ENCODE measurements at regions not wholly inside any gene's neighbourhood (a gene's known extent, or its start where the extent isn't known, plus 50 kb on each side); places are given as distances from the start of the nearest gene placed in this dataset.
"Not testable (repeated sequence)": the region's sequence is repeated elsewhere in the genome, so short reads cannot be mapped to it uniquely, and the experiment has no call there.

DNA sequence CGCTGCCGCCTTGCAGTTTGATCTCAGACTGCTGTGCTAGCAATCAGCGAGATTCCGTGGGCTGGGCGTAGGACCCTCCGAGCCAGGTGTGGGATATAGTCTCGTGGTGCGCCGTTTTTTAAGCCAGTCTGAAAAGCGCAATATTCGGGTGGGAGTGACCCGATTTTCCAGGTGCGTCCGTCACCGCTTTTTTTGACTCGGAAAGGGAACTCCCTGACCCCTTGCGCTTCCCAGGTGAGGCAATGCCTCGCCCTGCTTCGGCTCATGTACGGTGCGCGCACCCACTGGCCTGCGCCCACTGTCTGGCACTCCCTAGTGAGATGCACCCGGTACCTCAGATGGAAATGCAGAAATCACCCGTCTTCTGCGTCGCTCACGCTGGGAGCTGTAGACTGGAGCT, 512.1 kb upstream of the GRID2 start:
- DNase-seq; H3K36me3 Mint-ChIP-seq; H3K27ac Mint-ChIP-seq; H3K27me3 Mint-ChIP-seq; ATAC-seq; H3K9me3 Mint-ChIP-seq (ENCODE audit: low read depth); CTCF ChIA-PET; H3K4me1 Mint-ChIP-seq; H3K4me3 Mint-ChIP-seq: not testable (repeated sequence)

DNA sequence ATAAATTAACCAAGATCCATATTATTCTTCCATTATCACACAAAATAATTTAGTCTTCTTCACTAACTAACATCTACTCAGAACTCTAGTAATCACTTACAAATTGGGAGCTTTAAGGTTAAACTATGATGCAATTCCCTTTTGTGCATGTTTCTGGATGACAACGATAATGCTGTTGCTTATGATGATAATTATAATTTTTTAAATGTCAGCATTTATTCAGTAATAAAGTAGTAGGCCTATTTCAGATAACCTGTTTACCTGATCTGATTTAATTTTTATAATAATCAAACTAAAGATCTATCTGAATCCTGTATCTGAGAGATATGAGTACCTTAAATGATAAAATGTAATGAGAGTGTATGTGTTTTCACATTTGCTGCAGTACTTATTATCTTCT, 507.8 kb upstream of the GRID2 start:
- no peaks in the 10 kb centered on the region for H3K27me3 Mint-ChIP-seq
- CTCF ChIA-PET: no interaction called here

DNA sequence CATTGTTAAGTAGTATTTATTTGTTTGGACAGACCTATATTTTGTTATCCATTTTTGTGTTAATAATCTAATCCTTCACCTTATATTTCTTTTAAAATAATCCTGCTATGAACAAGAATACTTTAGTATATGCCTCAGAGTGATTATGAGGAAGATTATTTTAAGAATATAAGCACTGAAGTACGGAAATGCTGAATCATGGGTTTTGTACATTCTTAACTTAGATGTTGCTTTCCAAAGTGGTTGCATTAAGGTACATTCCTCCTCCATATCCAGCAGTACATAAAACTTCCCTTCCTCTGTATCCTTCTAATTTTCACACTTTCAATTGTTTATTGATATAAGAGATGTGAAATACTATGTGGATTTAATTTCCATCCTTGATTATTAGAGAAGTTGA, 491.4 kb upstream of the GRID2 start:
- Mint-ChIP-seq H3K27me3 (no peaks in the 10 kb centered on the region), H3K27ac (no peak overlapping the region), H3K4me1 (no peaks in the 10 kb centered on the region), H3K36me3 (no peaks in the 10 kb centered on the region), H3K4me3 (no peak overlapping the region), H3K9me3 (ENCODE audit: low read depth) (peaks cover 4% of the 10 kb centered on the region)
- no peak for DNase-seq
- ATAC-seq: no peak
- CTCF ChIA-PET: no interaction called here

More for the DNA sequence above, 507.8 kb upstream of the GRID2 start:
- Mint-ChIP-seq H3K27ac (no peak overlapping the region), H3K36me3 (no peaks in the 10 kb centered on the region), H3K9me3 (ENCODE audit: low read depth) (peaks cover 3% of the 10 kb centered on the region), H3K4me3 (no peak overlapping the region), H3K4me1 (no peaks in the 10 kb centered on the region)
- no peak for DNase-seq
- ATAC-seq: no peak

DNA sequence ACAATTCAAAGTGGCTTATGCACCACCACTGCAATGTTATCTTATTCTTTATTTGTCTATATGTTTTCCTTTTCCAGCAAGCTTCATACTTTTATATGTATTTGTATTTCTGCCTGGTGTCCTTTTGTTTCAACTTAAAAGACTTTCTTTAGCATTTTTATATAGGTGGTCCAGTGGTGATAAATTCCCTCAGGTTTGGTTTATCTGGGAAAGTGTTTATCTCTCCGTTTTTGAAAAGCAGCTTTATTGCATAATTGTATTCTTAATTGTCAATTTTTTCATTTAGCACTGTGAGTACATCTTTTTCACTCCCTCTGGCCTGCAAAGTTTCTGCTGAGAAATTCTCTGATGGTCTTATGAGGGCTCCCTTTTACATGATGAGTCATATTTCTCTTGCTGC, 479.0 kb upstream of the GRID2 start:
- H3K27ac Mint-ChIP-seq: no peak overlapping the region
- CTCF ChIA-PET: no interaction called here
- DNase-seq (no peak), ATAC-seq (no peak)
- H3K9me3 Mint-ChIP-seq (ENCODE audit: low read depth): peaks cover 12% of the 10 kb centered on the region
- no peaks in the 10 kb centered on the region for H3K4me1 Mint-ChIP-seq
- no peaks in the 10 kb centered on the region for H3K27me3 Mint-ChIP-seq
- no peaks in the 10 kb centered on the region for H3K36me3 Mint-ChIP-seq
- H3K4me3 Mint-ChIP-seq: no peak overlapping the region

DNA sequence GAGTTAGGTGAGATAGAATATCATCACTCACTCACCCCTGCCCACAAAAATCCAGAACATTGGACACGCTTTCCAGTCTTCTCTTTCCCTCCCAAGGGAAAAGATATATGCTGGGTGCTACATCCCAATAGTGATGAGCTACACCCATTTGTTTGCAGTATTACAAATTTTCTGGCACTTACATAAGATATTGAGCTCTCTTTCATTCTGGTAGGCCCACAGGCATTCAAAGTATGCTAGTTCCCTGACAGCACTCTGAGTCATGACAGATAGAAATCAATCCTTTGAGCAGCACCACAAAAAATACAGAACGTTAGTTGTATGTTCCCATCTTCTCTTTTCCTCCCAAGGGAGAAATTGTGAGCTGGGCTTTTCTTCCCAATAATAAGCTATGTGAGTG, 477.6 kb upstream of the GRID2 start:
- ATAC-seq: no peak
- no peak overlapping the region for H3K27ac Mint-ChIP-seq
- H3K27me3 Mint-ChIP-seq: no peaks in the 10 kb centered on the region
- no peaks in the 10 kb centered on the region for H3K4me1 Mint-ChIP-seq
- H3K4me3 Mint-ChIP-seq: no peak overlapping the region
- H3K36me3 Mint-ChIP-seq: no peaks in the 10 kb centered on the region
- peaks cover 12% of the 10 kb centered on the region for H3K9me3 Mint-ChIP-seq (ENCODE audit: low read depth)
- DNase-seq: no peak
- CTCF ChIA-PET: no interaction called here

DNA sequence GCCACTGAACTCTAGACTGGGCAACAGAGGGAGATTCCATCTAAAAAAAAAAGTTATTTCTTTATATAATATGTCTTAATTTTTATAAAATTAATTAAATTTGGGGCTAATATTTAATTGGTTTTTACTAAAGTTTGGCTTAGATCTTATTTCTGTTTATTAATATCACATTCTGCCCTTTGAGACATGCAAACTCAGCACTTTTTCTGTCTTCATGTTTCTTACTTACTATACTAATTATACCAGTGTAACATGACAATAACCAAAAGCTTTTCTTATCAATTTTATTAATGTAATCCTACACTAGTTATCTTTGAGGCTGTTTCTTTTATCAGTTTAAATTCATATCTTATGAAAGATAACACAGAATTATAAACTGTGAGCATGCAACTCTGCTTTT, 475.9 kb upstream of the GRID2 start:
- H3K27me3 Mint-ChIP-seq: no peaks in the 10 kb centered on the region
- no peak for ATAC-seq
- DNase-seq: no peak
- H3K4me1 Mint-ChIP-seq: no peaks in the 10 kb centered on the region
- CTCF ChIA-PET: no interaction called here
- H3K27ac Mint-ChIP-seq: no peak overlapping the region
- no peak overlapping the region for H3K4me3 Mint-ChIP-seq
- peaks cover 8% of the 10 kb centered on the region for H3K9me3 Mint-ChIP-seq (ENCODE audit: low read depth)
- H3K36me3 Mint-ChIP-seq: no peaks in the 10 kb centered on the region

DNA sequence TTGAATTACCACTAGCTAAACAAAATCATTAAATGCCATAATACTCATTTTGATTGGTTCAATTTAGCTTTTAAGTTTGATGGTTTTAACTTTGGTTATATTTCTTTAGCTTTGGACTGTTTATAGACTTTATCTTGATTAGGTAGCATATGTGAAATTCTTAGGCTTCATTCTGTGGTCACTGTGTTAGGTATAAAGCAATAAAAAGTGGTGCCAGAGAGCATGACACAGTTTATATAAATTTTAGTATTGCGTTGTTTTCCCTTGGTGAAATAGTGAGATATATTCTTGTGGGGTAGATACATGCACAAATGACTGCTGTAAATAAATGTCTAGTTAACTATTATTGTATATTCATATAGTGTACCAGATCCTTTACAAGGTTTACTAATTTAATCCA, 474.2 kb upstream of the GRID2 start:
- Mint-ChIP-seq H3K4me1 (no peaks in the 10 kb centered on the region), H3K36me3 (no peaks in the 10 kb centered on the region), H3K9me3 (ENCODE audit: low read depth) (peaks cover 15% of the 10 kb centered on the region), H3K27me3 (no peaks in the 10 kb centered on the region), H3K27ac (no peak overlapping the region), H3K4me3 (no peak overlapping the region)
- ATAC-seq (no peak), DNase-seq (no peak)
- CTCF ChIA-PET: no interaction called here

DNA sequence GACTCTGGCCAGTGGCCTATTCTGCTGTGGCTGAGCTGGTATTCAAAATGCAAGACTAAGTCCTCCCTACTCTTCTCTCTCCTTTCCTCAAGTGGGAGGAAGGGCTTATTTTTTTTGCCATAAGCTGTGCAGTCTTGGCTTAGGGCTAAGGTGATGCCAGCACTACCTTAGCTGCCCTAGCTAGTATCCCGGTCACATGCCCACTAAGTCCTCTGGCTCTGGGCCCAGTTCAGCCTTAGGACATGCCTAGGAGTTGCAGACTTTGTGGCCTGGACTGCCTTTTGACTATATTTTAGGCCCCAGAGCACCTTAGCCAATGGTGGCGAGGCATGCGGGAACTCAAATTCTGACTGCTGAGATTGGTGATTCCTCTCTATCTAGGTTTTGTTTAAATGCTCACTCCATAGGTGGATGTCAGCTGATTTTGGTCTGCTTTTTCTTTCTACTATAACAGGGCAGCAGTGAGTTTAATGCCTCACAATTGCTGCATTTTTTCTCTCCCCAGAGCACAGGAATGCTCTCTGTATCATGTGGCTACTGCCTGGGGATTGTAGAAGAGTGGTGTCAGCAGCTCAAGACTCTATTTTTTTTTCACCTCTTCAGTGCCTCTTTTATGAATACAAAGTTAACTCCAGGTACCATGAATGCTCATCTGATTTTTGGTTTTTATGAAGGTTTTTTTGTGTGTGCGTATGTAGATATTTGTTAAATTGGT, 472.9 kb upstream of the GRID2 start:
- CTCF ChIA-PET: no interaction called here
- H3K27ac Mint-ChIP-seq: no peak overlapping the region
- no peaks in the 10 kb centered on the region for H3K36me3 Mint-ChIP-seq

DNA sequence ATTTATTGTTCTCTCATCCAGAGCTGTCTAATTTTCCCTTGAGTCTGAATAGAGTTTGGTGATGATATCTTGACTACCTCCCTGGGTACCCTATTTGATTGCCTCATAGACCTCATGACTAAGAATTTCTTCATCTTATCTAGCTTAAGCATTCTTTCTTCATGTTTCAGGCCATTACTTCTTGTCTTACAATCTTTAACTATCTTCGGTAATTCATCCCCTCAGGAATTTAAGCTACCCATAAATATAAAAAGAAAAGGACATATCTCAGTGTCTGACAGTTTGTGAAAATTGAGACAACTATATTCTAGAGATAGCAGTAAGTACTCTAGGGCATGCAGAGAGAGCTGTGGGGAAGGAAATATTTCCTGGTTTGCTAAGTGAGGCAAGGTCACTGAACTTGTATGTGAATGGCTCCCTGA, 466.1 kb upstream of the GRID2 start:
- Mint-ChIP-seq H3K4me1 (no peaks in the 10 kb centered on the region), H3K9me3 (ENCODE audit: low read depth) (peaks cover 13% of the 10 kb centered on the region), H3K36me3 (no peaks in the 10 kb centered on the region), H3K4me3 (no peak overlapping the region), H3K27me3 (no peaks in the 10 kb centered on the region), H3K27ac (no peak overlapping the region)
- DNase-seq (no peak), ATAC-seq (no peak)
- CTCF ChIA-PET: no interaction called here

More for the DNA sequence above, 472.9 kb upstream of the GRID2 start:
- H3K9me3 Mint-ChIP-seq (ENCODE audit: low read depth): peaks cover 21% of the 10 kb centered on the region
- no peak for ATAC-seq
- H3K27me3 Mint-ChIP-seq: no peaks in the 10 kb centered on the region
- H3K4me3 Mint-ChIP-seq: no peak overlapping the region
- no peaks in the 10 kb centered on the region for H3K4me1 Mint-ChIP-seq
- DNase-seq: no peak

DNA sequence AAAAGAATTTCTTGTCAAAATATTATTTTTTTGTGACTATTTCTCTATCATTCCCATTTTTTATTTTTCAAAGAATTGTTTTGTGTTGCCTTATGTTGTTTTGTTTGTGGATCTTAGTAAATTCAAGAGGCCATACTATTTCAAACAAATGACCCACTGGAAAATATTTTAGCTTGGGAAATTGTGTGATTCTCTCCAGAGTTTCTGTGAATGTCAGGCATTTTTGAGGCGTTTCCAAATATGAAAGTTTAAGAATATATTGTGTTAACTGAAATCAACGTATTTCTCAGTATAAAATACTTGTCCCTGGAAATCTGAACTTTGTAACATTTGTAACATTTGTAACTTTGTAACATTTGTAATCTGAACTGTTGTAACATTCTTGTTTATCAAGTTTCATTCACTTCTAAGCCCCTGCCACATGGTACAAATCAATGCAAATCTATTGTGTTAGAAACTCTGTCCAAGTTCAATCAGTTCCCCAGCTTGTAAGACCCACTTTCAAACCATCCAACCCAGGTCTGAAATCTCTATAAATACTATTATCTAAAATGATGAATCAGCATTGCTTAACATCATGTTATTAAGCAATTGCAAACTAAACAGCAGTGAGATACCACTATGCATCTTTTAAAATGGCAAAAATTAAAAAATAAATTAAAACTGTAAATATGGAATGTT, 465.4 kb upstream of the GRID2 start:
- no peaks in the 10 kb centered on the region for H3K27me3 Mint-ChIP-seq
- CTCF ChIA-PET: no interaction called here
- peaks cover 11% of the 10 kb centered on the region for H3K9me3 Mint-ChIP-seq (ENCODE audit: low read depth)
- ATAC-seq: no peak
- H3K4me3 Mint-ChIP-seq: no peak overlapping the region
- no peak for DNase-seq
- H3K4me1 Mint-ChIP-seq: no peaks in the 10 kb centered on the region
- H3K27ac Mint-ChIP-seq: no peak overlapping the region
- H3K36me3 Mint-ChIP-seq: no peaks in the 10 kb centered on the region

DNA sequence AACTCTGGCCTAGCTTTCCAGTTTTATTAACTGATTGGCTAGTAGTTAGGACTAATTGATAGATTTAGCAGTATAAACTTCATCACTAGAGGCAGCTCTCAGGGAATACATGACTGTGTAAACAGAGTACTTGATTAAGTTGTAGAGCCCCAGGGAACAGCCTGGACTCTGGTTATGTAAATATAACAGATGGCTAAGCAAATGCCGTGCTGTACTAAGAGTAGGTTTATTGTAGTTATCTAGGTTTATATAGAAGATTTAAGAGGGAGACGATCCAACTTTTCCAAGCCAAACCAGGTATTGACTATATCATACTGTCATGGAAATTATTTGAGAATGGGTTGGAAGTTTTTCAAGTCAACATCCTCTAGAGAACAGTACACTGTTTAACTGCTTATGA, 463.4 kb upstream of the GRID2 start:
- DNase-seq: no peak
- Mint-ChIP-seq H3K27ac (no peak overlapping the region), H3K9me3 (ENCODE audit: low read depth) (no peaks in the 10 kb centered on the region), H3K4me1 (no peaks in the 10 kb centered on the region), H3K27me3 (no peaks in the 10 kb centered on the region), H3K4me3 (no peak overlapping the region), H3K36me3 (no peaks in the 10 kb centered on the region)
- CTCF ChIA-PET: no interaction called here
- no peak for ATAC-seq

DNA sequence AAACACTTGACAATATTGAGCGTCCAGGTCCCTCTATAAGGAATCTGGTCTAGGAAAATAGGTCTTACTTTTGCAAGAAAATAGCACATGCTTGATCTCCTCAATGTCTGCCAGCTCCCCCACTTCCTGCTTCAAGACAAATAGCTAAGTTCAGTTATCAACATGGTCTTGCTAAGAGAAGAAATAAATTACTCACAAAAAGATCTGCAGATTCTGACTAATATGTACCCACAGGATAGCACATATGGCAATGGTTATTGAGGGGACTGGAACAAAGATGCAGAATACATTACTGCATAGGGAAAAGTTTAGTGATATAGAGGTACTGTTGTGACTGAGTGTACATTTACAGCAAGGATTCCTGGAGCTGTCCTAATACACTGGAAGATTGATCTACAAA, 457.5 kb upstream of the GRID2 start:
- Mint-ChIP-seq H3K27me3 (no peaks in the 10 kb centered on the region), H3K4me1 (no peaks in the 10 kb centered on the region), H3K27ac (no peak overlapping the region), H3K36me3 (no peaks in the 10 kb centered on the region), H3K4me3 (no peak overlapping the region), H3K9me3 (ENCODE audit: low read depth) (peaks cover 2% of the 10 kb centered on the region)
- ATAC-seq (no peak), DNase-seq (no peak)
- CTCF ChIA-PET: no interaction called here

DNA sequence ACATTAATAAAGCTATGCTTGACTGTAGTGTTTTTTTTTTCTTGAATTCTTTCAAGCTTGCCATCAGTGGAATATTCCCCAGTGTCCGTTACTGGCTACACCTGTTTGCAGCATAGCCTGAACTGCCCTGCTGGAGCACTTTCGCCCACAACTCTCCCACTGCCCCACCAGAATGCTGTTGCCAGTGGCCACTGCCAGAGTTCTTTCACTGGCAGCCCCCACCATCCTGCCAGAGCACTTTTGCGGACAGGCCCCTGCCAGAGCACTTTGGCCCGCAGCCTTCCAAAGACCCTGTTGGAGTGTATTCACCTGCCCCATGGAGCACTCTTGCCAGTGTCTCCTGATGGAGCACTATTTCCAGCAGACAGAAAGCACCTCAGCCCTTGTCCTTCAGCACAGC, 452.3 kb upstream of the GRID2 start:
- H3K9me3 Mint-ChIP-seq (ENCODE audit: low read depth): peaks cover 3% of the 10 kb centered on the region
- no peaks in the 10 kb centered on the region for H3K27me3 Mint-ChIP-seq

DNA sequence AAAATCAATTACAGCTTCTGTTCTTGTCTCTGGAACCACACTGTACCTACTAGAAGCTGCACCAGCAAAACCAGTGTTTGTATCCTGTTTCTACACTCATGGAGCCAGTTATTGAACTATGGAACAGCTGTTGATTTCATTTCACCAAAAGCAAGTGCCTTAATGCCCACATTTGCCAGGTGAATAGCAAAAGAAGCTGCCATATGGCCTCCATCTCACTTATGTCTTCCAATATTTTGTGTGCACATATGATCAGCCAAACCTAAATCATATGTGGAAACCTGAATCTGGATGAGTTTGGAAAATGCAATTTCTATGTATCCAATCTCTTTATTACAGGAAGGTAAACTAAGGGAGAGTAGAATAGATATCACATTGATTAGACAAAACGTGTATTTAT, 415.8 kb upstream of the GRID2 start:
- peaks cover 3% of the 10 kb centered on the region for H3K4me1 Mint-ChIP-seq
- peaks cover 2% of the 10 kb centered on the region for H3K9me3 Mint-ChIP-seq (ENCODE audit: low read depth)
- ATAC-seq: no peak
- no peaks in the 10 kb centered on the region for H3K36me3 Mint-ChIP-seq
- H3K27ac Mint-ChIP-seq: no peak overlapping the region
- CTCF ChIA-PET: no interaction called here
- no peak overlapping the region for H3K4me3 Mint-ChIP-seq
- no peaks in the 10 kb centered on the region for H3K27me3 Mint-ChIP-seq
- no peak for DNase-seq

More for the DNA sequence above, 452.3 kb upstream of the GRID2 start:
- no peak for DNase-seq
- H3K4me3 Mint-ChIP-seq: no peak overlapping the region
- CTCF ChIA-PET: no interaction called here
- no peaks in the 10 kb centered on the region for H3K4me1 Mint-ChIP-seq
- no peaks in the 10 kb centered on the region for H3K36me3 Mint-ChIP-seq
- no peak overlapping the region for H3K27ac Mint-ChIP-seq
- ATAC-seq: no peak

All from activated CD8-positive, alpha-beta memory T cell treated with anti-CD3 and anti-CD28 coated beads, Interleukin-2, amount 10 ng/mL, durations not matched to agents 7 days and 5 days (primary cell).